Daoy (cell line): ENCODE measurements at regions not wholly inside any gene's neighbourhood (a gene's known extent, or its start where the extent isn't known, plus 50 kb on each side); places are given as distances from the start of the nearest gene placed in this dataset.
"Not testable (repeated sequence)": the region's sequence is repeated elsewhere in the genome, so short reads cannot be mapped to it uniquely, and the experiment has no call there.

ENCODE experiments used
- DNase-seq: peaks from one replicate; pipeline ENCODE4 v3.0.0-alpha.2; 2015; ENCODE audit warnings: low read depth

- DNase-seq: peak; percentile 91
Measured at GRCh38 chr6:16947375-16948015, 154.4 kb upstream of the STMND1 start.

DNA sequence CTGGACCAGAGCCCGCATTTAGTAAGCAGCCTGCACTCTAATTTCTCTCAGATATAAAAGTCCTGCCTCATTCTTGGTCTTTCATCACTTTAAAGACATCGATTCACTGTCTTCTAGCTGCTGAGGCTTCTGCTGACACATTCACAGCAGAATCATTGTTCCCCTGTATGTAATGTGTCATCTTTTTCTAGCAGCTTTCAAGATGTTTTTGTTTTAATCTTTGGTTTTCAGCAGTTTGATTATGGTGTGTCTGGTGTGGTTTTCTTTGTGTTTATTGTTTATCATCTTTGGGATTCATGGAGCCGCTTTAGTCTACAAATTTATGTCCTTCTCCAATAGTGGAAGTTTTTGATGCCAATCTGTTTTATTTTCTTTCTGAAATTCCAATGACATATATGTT is 157.3 kb upstream of the STMND1 start:
- no peak for DNase-seq

GRCh38 chr6:16939839-16940238 is 162.0 kb upstream of the STMND1 start:
- DNase-seq: no peak

GRCh38 chr6:16939351-16939750 is 162.5 kb upstream of the STMND1 start:
- no peak for DNase-seq

DNA sequence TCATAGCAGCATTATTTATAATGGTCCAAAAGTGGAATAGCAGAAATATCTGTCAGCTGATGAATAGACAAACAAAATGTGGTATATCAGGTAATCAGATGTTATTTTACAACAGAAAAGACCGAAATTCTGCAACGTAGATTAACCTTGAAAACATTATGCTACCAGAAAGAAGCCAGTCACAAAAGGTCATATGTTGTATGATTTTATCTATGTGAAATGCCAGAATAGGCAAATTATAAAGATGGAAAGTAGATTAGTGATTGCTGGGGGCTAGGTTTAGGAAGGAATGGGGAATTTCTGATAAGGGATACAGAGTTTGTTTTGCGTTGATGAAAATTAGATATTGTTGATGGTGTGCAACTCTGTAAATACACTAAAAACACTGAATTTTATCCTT is 165.0 kb upstream of the STMND1 start:
- no peak for DNase-seq

GRCh38 chr6:16933961-16934360 is 167.9 kb upstream of the STMND1 start:
- no peak for DNase-seq

- no peak for DNase-seq
Measured at GRCh38 chr6:16933532-16933931, 168.3 kb upstream of the STMND1 start.

DNA sequence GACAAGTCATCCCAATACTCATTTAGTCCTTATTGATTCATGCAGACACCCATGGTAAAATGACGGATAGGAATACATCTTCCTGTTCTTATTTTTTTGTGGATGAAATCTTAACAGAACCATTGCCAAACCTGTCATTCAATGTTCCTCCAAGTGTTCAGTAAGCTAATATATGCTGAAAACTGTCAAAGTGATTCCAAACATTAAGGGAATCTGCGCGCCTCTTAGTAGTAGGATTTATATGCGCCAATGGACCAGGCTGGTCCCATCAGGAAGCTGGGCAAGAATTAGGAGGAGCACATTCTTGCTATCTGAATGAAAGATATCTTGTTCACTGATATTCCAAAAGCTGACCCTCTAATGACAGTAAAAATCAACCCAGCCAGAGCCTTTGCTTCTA is 168.9 kb upstream of the STMND1 start:
- DNase-seq: no peak

GRCh38 chr6:16931079-16931478 is 169.8 kb upstream of the ATXN1 start:
- DNase-seq: not testable (repeated sequence)

DNA sequence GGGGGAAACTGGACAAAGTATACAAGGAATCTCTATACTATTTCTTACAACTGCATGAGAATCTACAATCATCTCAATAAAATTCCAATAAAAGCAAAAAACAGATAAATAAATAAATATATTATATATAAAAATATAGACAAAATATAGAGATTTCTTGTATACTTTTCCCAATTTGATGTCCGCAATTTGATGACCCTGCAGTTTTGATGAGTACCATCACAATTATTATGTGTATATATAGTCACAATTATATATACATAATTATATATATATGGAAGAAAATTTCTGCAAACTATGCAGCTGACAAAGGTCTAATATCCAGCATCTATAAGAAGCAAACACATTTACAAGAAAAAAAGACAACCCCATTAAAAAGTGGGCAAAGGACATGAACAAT is 169.2 kb upstream of the ATXN1 start:
- no peak for DNase-seq

GRCh38 chr6:16929809-16930208 is 168.5 kb upstream of the ATXN1 start:
- peak; percentile 49 for DNase-seq

- DNase-seq: no peak
Measured at GRCh38 chr6:16928387-16928786, 167.1 kb upstream of the ATXN1 start.

- no peak for DNase-seq
Measured at GRCh38 chr6:16927205-16927604, 165.9 kb upstream of the ATXN1 start.

- DNase-seq: no peak
Measured at GRCh38 chr6:16925461-16925860, 164.2 kb upstream of the ATXN1 start.

DNA sequence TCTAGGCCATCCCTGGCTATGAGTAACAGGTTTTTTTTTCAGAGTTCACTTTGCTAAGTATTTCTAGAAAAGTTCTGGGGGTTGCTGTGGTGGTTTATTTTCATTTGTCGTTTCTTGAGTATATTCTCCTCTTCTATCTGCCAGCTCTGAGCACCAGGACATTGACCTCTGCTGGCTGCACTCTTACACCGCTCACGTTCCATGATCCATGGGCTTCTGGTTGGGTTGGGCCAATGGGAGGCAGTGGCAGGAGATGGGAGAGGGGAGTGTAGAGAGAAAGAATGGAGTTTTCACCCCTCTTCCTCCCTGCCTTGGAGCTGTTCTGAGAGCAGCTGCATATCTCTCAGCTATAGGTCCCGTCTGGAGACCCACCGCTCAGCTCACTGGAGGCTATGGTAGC is 161.0 kb upstream of the ATXN1 start:
- no peak for DNase-seq

DNA sequence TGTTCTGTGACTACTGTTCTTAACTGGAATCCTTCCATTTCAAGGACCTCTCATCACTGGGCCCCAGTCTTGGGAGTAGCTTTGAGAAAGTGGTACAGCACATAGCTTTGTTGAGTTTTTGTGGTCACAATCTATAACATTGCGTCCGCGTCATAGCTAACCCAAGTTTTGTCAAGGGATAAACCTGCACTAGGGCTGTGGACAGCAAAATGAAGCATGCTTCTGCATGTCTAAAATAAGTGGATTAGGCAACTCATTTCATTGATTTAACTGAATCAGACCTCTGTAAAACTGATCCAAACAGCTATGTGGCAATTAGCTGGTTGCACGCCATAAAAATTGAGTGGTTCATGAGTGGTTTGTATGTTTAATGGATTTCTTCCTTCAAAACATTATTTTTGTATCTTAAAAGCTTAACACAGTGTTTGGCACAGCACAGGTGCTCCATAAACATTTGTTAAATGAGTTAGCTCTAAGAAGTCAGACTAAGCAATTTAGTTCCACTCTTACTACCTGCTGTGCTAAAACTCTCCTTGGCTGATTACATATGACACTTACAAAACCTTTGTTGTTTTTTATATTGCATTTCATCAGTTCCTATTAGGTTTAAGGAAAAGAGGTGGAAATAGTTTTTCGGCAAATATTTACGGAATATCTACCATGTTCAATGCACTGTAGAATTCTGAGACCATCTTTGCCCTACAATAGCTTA is 160.3 kb upstream of the ATXN1 start:
- no peak for DNase-seq

- no peak for DNase-seq
Measured at GRCh38 chr6:16918586-16918985, 157.3 kb upstream of the ATXN1 start.

- DNase-seq: no peak
Measured at GRCh38 chr6:16914184-16914583, 152.9 kb upstream of the ATXN1 start.

GRCh38 chr6:16912756-16913155 is 151.5 kb upstream of the ATXN1 start:
- DNase-seq: no peak

DNA sequence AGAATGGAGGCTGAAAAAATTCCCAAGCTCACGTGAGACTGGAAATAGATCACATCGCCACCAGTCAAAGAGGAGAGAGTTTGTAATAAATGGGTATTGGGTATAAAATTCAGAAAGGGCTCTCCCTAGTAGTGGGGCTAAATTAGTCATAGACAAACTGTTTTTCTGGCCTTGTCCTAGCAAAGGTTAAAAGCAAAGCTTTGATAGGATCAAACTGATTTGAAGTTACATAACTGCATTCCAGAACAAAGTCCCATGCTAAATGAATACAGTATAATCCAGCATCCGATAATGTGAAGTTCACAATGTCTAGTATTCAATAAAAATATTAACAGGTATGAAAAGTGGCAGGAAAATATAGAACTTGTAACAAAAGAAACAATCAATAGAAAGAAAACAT is 149.8 kb upstream of the ATXN1 start:
- DNase-seq: no peak

- peak; percentile 78 for DNase-seq
Measured at GRCh38 chr6:16909658-16910360, 148.5 kb upstream of the ATXN1 start.

DNA sequence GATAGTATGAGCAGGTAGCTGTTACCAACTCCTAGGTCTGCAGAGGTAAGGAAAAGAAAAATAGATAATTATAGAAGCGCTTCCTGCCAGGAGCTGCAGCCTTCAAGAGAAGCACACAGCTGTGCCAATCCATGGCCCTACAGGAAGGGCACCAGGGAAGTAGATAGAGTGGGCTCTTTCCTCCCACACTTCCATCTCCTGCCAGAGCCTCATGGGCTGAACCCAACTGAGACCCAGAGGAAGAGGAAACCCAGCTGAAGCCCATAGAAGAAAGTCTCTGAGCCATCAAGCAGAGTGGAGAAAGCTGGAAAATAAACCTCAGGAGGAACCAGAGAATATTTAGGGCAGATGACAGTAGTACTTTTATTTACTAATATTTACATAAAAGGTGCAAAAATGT is 146.7 kb upstream of the ATXN1 start:
- no peak for DNase-seq

DNA sequence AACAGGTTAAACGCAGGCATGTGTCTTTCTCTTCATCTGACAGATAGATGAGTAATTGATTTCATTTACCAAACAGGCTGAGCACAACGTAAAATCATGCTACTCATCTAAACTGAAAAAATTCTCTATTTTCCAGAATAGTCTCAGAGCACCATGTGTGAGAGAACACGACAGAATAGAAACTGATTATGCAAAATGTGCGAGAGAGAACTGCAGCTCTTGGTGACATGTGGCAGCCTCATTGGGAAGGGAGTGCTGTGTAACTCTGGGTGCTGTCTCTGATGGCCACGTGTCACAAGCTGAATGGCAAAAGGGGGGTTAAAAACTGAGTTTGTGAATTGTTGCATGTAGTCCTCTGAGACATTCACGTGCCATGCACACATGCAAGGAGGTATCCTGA is 143.7 kb upstream of the ATXN1 start:
- no peak for DNase-seq
